HEK293 (cell line): ENCODE measurements at regions not wholly inside any gene's neighbourhood (a gene's known extent, or its start where the extent isn't known, plus 50 kb on each side); places are given as distances from the start of the nearest gene placed in this dataset.

ENCODE experiments used
- CTCF ChIA-PET: fragments of 350-600 bp; formaldehyde crosslinking; extraction: SDS; loops from one replicate; lab custom pipeline; 2021; ENCODE audit warnings: antibody characterized with exemption; lab: Yijun Ruan, JAX
- POLR2A ChIA-PET: fragments of 300-600 bp; formaldehyde crosslinking; extraction: SDS; loops from one replicate; lab custom pipeline; 2020; ENCODE audit warnings: antibody characterized with exemption, inconsistent platforms; lab: Yijun Ruan, JAX
- H3K27ac ChIP-seq: fragments of 200-500 bp; sonication (Bioruptor generic); 2 replicates; pipeline ENCODE4 v1.5.1; 2014; ENCODE audit warnings: low read depth, low read length, control low read depth, inconsistent platforms; ENCODE audit errors: extremely low read depth
- H3K36me3 ChIP-seq, 2 experiments: fragments of 200-500 bp in 1 of 2; sonication (Bioruptor generic) in 1 of 2; 1 replicate in 1 of 2; 2 replicates in 1 of 2; pipeline ENCODE4 v1.5.1; 2014 to 2017; ENCODE audit warnings: inconsistent platforms in 2 of 2, low read length in 2 of 2; ENCODE audit not compliant: control insufficient read depth in 2 of 2, insufficient read depth in 1 of 2
- H3K4me1 ChIP-seq: fragments of 200-500 bp; sonication (Bioruptor generic); 2 replicates; pipeline ENCODE4 v1.5.1; 2014; ENCODE audit warnings: mild to moderate bottlenecking, low read length, inconsistent platforms; ENCODE audit not compliant: control insufficient read depth, insufficient read depth
- H3K4me3 ChIP-seq: 2 replicates; pipeline ENCODE4 v1.5.1; 2011; ENCODE audit warnings: low read depth, mild to moderate bottlenecking, control low read depth, low read length, moderate library complexity
- H3K9me3 ChIP-seq: fragments of 200-500 bp; sonication (Bioruptor generic); 2 replicates; pipeline ENCODE4 v1.5.1; 2014; ENCODE audit warnings: low read depth, low read length, inconsistent platforms; ENCODE audit not compliant: control insufficient read depth, insufficient read depth
- BCL11A ChIP-seq: fragments of 450-650 bp; formaldehyde crosslinking; IDR thresholded peaks from 2 replicates; pipeline ENCODE4 v1.5.1; 2016; ENCODE audit warnings: low read depth, missing biosample characterization, missing genetic modification characterization
- KLF7 ChIP-seq: fragments of 450-650 bp; formaldehyde crosslinking; IDR thresholded peaks from 2 replicates; pipeline ENCODE4 v1.5.1; 2016; ENCODE audit warnings: missing biosample characterization, missing genetic modification characterization, borderline replicate concordance
- SP7 ChIP-seq: fragments of 450-650 bp; formaldehyde crosslinking; IDR thresholded peaks from 2 replicates; pipeline ENCODE4 v1.5.1; 2016; ENCODE audit warnings: missing biosample characterization, missing genetic modification characterization
- ZBTB21 ChIP-seq: fragments of 450-650 bp; formaldehyde crosslinking; IDR thresholded peaks from 2 replicates; pipeline ENCODE4 v1.5.1; 2017; ENCODE audit warnings: missing biosample characterization, missing genetic modification characterization
- ZBTB49 ChIP-seq: fragments of 450-650 bp; formaldehyde crosslinking; IDR thresholded peaks from 2 replicates; pipeline ENCODE4 v1.5.1; 2016; ENCODE audit warnings: missing biosample characterization, missing genetic modification characterization, low read depth
- ZFP69B ChIP-seq: fragments of 450-650 bp; formaldehyde crosslinking; IDR thresholded peaks from 2 replicates; pipeline ENCODE4 v1.5.1; 2016; ENCODE audit warnings: missing biosample characterization, missing genetic modification characterization
- ZNF133 ChIP-seq: fragments of 450-650 bp; formaldehyde crosslinking; IDR thresholded peaks from 2 replicates; pipeline ENCODE4 v1.5.1; 2016; ENCODE audit warnings: missing biosample characterization, missing genetic modification characterization
- ZNF280C ChIP-seq: fragments of 450-650 bp; formaldehyde crosslinking; IDR thresholded peaks from 2 replicates; pipeline ENCODE4 v1.5.1; 2016; ENCODE audit warnings: missing biosample characterization, missing genetic modification characterization
- ZNF280D ChIP-seq: fragments of 450-650 bp; formaldehyde crosslinking; IDR thresholded peaks from 2 replicates; pipeline ENCODE4 v1.5.1; 2016; ENCODE audit warnings: missing biosample characterization, missing genetic modification characterization
- ZNF292 ChIP-seq: fragments of 450-650 bp; formaldehyde crosslinking; IDR thresholded peaks from 2 replicates; pipeline ENCODE4 v1.5.1; 2016; ENCODE audit warnings: low read depth, missing biosample characterization, missing genetic modification characterization, borderline replicate concordance
- ZNF341 ChIP-seq: fragments of 450-650 bp; formaldehyde crosslinking; IDR thresholded peaks from 2 replicates; pipeline ENCODE4; 2016; ENCODE audit warnings: low read depth, missing biosample characterization, missing genetic modification characterization
- ZNF488 ChIP-seq: fragments of 450-650 bp; formaldehyde crosslinking; IDR thresholded peaks from 2 replicates; pipeline ENCODE4 v1.5.1; 2016; ENCODE audit warnings: missing biosample characterization, missing genetic modification characterization
- ZNF677 ChIP-seq: fragments of 450-650 bp; IDR thresholded peaks from 2 replicates; pipeline ENCODE4 v1.5.0; 2018; ENCODE audit warnings: missing biosample characterization, mild to moderate bottlenecking, missing genetic modification characterization, moderate library complexity
- ZNF777 ChIP-seq: fragments of 450-650 bp; formaldehyde crosslinking; IDR thresholded peaks from 2 replicates; pipeline ENCODE4 v1.5.1; 2017; ENCODE audit warnings: missing biosample characterization, missing genetic modification characterization, borderline replicate concordance

GRCh38 chr13:112169941-112170822, 103.2 kb downstream of the SOX1 start (continued):
- TF ChIP-seq ZBTB21 (tag by site-specific recombination), result no peak

- ChIA-PET CTCF (no interaction called here), POLR2A (no interaction called here)
- Histone ChIP-seq H3K27ac (no peak overlapping the region), H3K9me3 (no peaks in the 10 kb centered on the region), H3K4me3 (no peak overlapping the region), H3K4me1 (no peaks in the 10 kb centered on the region), H3K36me3 (no peaks in the 10 kb centered on the region)
- TF ChIP-seq ZNF280C, result no peak
- no peak for TF ChIP-seq KLF7 (tag by site-specific recombination)
- TF ChIP-seq ZNF488 (tag by site-specific recombination), result no peak
- no peak for TF ChIP-seq ZBTB49
- TF ChIP-seq ZNF133 (tag by site-specific recombination), result no peak
- TF ChIP-seq ZNF280D (tag by site-specific recombination), result no peak
- TF ChIP-seq SP7 (tag by site-specific recombination), result no peak
- no peak for TF ChIP-seq ZNF292 (tag by site-specific recombination)
- no peak for TF ChIP-seq ZNF677 (tag by site-specific recombination)
These were observed 104.0 kb downstream of the SOX1 start for GRCh38 chr13:112170823-112171569.

- POLR2A ChIA-PET, result no interaction called here
- TF ChIP-seq ZNF341 (tag by site-specific recombination), result no peak
- TF ChIP-seq ZBTB49, result no peak
- no peak for TF ChIP-seq BCL11A (tag by site-specific recombination)
- no peak for TF ChIP-seq ZFP69B
- no peak for TF ChIP-seq ZNF777 (tag by site-specific recombination)
- CTCF ChIA-PET, result no interaction called here
- Histone ChIP-seq H3K4me3 (no peak overlapping the region), H3K4me1 (no peaks in the 10 kb centered on the region), H3K36me3 (no peaks in the 10 kb centered on the region), H3K27ac (no peak overlapping the region), H3K9me3 (no peaks in the 10 kb centered on the region)
These were observed 104.6 kb downstream of the SOX1 start for GRCh38 chr13:112171570-112171965.
